GM12873 (cell line): ENCODE measurements at regions not wholly inside any gene's neighbourhood (a gene's known extent, or its start where the extent isn't known, plus 50 kb on each side); places are given as distances from the start of the nearest gene placed in this dataset.

Experiments used
- TF ChIP-seq, protein P1 (sequence below): IDR thresholded peaks from 2 replicates; pipeline ENCODE4 v1.5.1; 2012; ENCODE audit warnings: low read depth, mild to moderate bottlenecking, moderate library complexity, low read length, control low read depth; ENCODE audit not compliant: insufficient read depth; ENCODE audit errors: missing control alignments

DNA sequence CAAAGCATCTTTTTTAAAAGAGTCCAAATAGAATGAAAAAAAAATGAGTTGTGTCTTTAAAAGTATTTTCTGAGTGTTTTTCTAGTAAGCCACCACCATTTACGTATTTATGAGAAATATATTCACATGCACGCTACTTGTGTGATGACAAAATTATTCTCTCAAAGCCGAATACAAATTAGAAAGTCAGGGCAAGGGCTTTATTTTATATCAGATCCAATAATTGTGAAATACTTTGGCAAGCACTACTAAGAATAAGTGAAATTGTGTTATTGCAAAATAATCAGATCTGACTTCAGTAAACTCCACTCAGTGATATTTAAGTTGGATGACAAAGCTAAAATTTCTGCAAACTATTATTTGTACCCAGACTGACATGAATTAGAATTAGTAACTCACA is 589.3 kb upstream of the KCNMB2 start:
- TF ChIP-seq, protein P1, sequence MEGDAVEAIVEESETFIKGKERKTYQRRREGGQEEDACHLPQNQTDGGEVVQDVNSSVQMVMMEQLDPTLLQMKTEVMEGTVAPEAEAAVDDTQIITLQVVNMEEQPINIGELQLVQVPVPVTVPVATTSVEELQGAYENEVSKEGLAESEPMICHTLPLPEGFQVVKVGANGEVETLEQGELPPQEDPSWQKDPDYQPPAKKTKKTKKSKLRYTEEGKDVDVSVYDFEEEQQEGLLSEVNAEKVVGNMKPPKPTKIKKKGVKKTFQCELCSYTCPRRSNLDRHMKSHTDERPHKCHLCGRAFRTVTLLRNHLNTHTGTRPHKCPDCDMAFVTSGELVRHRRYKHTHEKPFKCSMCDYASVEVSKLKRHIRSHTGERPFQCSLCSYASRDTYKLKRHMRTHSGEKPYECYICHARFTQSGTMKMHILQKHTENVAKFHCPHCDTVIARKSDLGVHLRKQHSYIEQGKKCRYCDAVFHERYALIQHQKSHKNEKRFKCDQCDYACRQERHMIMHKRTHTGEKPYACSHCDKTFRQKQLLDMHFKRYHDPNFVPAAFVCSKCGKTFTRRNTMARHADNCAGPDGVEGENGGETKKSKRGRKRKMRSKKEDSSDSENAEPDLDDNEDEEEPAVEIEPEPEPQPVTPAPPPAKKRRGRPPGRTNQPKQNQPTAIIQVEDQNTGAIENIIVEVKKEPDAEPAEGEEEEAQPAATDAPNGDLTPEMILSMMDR: no peak

GRCh38 chr3:177947901-177948300 is 588.3 kb upstream of the KCNMB2 start:
- TF ChIP-seq, protein P1: no peak

- TF ChIP-seq, protein P1: no peak
Observed at GRCh38 chr3:177948716-177949425, 587.4 kb upstream of the KCNMB2 start.

DNA sequence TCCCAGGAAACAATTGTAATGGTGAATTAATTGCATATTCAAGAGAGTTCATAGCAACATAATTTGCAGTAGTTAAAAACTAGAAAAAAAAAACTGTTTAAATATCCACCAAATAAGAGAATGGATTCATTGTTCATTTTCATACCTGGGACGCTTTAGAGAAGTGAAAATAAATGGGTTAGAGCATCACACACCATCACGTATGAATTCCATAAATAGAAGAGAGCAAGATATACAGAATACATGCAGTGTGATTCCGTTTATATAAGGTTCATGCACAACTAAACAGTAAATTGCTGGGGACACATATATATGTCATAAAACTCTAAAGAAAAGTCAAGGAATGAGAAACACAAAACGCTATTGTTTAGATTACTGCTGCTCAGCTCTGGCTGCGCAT is 577.0 kb upstream of the KCNMB2 start:
- TF ChIP-seq, protein P1: no peak

- TF ChIP-seq, protein P1: no peak
Observed at GRCh38 chr3:177960014-177960413, 576.2 kb upstream of the KCNMB2 start.

GRCh38 chr3:177960722-177961121 is 575.5 kb upstream of the KCNMB2 start:
- TF ChIP-seq, protein P1: no peak

DNA sequence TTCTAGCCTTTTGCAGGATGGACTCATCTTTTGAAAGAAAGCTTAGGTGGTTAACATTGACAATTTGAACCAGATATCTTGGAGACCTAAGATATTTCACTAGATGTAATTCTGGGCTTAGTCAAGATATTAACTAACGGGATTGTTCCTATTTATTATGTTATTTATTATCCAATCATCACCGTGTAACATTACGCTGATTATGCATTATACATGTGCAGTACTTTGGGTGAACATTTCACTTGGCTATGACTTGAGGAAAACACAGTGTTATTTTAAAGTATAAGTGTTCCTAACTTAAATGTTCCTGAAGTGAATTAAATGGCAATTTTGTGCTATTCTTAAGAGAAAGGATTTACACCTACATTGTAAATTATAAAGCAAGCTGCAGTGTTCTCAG is 574.5 kb upstream of the KCNMB2 start:
- TF ChIP-seq, protein P1: no peak
